ENCODE measurements at regions not wholly inside any gene's neighbourhood (a gene's known extent, or its start where the extent isn't known, plus 50 kb on each side); places are given as distances from the start of the nearest gene placed in this dataset.
A peak's percentile ranks its signal among the peaks of the same experiment; 100 is the strongest.
"Not testable (repeated sequence)": the region's sequence is repeated elsewhere in the genome, so short reads cannot be mapped to it uniquely, and the experiment has no call there.

DNA sequence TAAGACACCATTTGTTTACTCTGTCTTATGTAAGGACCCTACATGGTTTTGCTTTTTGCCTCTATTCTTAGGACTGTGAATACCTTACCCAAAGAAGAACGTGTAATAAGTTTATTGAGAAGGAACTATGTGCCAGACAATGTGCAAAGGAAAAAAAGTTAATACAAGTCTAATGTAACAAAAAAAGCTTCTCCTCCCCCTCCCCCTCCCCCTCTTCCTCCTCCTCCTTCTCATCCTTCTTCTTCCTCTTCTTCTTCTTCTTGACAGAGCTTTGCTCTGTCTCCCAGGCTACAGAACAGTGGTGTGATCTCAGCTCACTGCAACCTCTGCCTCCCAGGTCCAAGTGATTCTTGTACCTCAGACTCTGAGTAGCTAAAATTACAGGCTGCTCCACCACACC lies 50.9 kb upstream of the MITF start:
- DNase-seq (ENCODE audit: low read depth), result no peak

DNA sequence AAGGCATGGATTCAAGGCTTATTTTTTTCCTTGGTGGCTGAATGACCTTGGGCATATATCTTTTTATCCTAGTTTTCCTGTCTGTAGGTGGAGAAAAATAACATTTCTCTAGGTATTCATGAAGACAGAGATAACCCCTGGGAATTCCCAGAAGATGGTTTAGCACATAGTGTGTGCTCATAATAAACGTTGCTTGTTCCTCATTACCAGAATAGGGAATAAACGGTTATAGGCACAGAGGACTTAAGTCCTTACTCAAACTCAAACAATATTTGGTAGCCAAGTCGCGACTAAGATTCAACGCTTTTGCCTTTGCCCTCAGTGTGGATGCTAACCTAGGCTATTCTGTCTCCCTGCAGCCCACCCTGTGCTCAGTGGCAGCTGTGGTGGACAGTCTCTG lies 51.6 kb upstream of the MITF start:
- DNase-seq (ENCODE audit: low read depth), result no peak

DNA sequence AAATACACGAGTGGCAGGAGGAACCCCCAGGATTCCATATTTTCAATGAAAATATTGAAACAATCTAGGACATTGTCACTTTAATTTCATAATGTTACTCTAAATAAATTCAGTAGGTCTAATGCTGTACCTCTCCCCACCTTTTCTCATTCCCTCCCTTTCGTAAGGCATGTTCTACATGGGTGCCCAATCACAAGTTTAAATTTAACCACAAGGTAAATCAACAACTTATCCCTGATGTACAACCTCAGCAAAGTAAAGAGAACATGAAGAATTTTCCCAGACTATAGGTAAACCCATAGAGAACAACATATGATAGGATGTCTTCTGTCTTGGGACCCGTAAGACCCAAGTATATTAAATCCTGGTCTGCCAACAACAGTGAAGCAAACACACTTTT lies 53.2 kb upstream of the MITF start:
- no peak for DNase-seq (ENCODE audit: low read depth)

DNA sequence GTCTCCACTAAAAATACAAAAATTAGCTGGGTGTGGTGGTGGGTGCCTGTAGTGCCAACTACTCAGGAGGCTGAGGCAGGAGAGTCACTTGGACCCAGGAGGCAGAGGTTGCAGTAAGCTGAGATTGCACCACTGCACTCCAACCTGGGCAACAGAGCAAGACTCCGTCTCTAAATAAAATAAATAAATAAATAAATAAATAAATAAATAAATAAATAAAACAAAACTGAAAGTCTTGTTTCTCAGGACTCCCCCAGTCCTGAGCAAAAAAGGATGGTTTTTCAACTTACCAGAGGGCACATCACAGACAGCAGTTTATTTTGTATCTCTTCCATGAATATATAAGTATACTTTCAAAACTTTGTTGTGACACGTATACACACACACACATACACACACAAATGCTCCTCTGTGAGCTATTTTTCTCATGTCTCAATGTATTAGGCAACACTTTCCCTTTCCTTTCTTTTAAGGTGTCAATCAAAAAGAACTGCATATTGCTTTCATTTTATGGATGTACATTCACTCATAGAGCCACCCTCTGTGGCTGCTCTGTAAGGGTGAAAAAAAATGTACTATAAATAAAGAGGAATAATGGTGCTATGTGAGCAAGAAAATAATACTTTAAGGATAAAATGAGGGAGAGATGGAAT lies 54.8 kb upstream of the MITF start:
- no peak for DNase-seq (ENCODE audit: low read depth)

DNA sequence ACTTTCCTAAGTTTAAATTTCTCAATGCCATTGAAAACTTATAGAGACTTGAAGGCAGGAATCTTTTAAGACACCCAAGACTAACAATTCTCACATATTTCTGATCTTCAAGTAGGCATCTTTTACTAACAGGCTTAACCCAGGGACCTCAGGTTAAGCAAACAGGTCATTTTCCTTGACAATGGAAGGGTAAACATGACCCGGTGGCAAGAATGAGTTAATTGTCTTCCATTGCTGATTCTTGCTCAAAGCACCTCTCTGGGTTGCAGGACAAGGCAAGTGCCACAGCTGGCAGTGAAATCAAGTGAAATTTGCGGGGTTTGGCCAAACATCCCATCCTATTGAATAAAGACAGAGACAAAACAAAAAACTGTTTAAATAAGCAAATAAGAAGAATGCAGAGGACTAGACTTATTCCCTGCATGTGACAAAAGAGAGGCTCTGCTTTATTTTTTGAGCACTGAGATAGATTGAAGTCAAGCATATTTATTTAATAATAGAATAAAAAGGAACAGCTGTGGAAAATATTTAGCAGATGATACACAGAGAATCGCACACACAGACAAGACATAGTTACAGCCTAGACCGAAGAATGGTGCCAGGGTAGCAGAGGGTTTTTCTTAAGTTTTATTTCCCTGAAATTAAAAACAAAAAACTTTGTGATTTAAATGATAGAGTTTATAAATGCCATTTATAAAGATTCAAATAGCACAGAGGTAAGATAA lies 56.0 kb upstream of the MITF start:
- DNase-seq (ENCODE audit: low read depth), result no peak

DNA sequence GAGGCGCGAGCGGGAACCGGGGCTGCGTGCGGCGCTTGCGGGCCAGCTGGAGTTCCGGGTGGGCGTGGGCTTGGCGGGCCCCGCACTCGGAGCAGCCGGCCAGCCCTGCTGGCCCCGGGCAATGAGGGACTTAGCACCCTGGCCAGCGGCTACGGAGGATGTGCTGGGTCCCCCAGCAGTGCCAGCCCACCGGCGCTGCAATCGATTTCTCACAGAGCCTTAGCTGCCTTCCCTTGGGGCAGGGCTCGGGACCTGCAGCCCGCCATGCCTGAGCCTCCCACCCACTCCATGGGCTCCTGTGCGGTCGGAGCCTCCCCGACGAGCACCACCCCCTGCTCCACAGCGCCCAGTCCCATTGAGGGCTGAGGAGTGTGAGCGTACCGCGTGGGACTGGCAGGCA lies 61.8 kb upstream of the MITF start:
- not testable (repeated sequence) for DNase-seq (ENCODE audit: low read depth)

DNA sequence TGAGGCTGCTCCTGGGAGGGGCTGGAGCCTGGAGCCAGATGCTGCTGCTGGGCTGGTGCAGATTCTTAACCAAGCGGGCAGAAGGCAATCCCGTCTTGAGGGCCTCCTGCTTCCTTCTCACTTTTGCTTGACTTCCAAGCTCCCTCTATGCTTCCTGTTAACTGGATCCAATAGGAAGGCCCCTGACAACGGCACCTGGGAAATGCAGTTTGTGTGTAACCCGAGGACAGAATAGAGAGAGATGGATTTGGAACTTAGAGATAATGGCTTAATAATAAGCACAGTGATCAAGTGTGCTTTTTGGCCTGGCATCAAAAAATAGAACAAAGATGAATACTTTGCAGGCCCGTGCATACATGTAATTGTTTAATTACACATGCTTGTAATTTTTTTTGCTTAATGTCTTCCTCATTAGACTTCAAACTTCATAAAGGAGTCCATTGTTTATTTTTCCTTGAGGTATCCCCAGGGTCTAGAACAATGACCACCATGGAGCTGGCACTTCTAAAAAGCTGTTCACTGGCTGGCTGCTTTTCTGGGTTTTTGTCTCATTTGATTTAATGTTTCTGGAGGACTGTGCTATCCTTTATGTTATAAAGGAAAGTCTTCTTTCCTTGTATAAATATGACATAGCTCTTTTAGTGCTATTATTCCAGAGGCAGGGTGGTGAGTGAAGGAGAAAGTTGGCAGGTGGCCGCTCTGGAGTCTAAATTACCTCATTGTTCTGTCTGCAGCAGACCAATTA lies 63.3 kb upstream of the MITF start:
- DNase-seq (ENCODE audit: low read depth), result no peak

DNA sequence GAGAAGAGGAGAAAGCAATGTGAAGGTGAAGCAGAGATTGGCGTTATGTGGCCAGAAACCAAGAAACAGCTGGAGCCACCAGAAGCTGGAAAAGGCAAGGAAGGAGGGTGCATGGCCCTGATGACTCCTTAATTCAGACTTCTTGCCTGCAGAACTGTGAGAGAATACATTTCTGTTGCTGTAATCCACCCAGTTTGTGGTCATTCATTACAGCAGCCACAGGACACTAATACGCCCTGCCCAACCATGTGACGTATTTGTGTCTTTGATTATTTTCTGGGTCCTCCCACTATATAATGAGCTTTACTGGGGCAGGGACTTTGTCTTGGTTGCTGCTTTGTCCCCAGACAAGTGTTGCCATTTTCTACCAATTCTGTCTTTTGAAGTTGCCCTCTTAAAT lies 64.5 kb upstream of the MITF start:
- no peak for DNase-seq (ENCODE audit: low read depth)

DNA sequence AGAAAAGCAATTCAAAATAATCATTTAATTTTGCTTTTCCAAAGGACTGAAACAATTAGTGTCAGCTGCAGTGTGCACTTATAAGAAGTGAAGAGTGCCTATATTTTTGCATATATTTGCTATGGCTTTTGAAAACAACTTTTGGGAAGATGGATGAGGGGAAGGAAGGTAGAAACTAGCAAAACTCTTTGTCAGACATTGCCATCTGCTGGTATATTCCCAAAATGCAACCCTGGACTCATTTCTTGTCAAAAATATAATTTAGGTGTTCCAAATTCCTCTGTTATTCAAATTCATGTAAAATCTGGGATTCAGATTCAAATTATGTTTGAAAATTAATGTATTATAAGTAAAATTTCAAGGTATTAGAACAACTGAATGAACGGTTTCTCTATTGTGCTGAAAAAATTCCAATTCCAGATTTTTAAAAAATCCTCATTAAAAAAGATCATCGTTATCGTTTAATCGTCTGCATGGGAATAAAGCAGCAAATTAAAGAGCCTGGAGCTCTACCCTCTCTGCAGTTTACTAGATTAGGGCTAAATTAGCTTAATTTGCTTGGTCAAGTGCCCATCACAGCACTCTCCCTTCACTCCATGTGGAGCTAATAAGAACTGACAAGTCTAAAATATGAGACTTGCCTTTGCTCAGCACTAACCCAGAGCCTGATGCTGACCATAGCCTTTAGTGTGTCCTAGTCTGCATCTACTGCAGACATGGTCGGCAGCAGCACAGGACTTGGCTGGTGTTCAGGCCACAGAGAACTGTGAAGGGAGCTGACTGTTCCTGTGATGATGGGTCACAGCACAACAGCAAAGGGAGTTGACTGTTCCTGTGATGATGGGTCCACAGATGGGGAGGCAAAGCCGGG lies 67.9 kb upstream of the MITF start:
- peak; percentile 9 for DNase-seq (ENCODE audit: low read depth)

DNA sequence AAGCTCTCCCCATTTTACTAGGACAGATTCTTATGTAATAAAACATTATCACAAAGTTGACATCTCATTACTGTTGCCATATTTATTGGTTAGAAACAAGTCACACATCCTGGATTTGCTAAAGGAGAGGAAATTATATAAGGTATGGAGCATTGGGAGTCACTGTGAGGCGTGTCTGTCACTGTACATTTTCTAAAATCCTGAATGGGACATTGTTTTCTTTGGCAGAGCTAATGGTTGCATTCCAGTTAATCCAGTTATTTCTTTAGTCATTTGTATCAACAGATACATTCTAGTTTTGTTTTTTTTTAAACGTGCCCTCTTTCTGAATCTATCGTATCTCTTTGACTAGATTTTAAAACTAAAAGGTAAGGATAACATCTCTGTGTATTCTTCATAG lies 70.2 kb upstream of the MITF start:
- no peak for DNase-seq (ENCODE audit: low read depth)

DNA sequence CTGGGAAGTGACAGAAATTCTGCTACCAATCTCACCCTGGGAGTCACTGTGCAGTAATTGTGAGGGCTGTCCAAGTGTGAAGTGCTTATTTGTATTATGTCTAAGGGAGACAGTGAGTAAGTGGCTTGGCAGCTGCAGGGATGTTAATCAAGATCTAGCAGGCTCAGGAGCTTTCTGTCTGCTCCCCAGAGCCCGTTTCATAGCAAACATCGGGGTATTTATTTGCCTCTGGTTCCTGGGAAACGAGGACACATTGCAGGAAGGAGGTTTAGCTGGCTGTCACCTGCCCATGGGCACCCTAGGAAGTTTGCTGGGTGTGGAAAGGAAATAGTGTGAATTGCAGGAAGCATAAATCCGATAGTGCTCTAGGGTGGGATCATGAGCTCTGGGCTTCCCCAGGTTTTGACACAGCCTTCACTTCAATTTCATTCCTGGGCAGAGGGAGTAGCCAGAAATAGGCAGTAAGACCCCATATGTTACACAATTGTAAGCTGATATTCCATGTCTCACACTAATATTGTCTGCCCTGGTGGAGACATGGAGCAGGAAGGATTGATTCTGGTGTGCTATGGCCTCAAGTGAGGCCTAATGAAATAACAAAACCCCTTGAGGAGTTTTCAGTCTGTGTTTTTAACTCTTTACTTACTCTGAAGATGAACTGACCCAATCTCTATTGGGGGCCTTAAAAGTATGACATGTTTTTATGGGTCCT lies 74.1 kb upstream of the MITF start:
- no peak for DNase-seq (ENCODE audit: low read depth)

DNA sequence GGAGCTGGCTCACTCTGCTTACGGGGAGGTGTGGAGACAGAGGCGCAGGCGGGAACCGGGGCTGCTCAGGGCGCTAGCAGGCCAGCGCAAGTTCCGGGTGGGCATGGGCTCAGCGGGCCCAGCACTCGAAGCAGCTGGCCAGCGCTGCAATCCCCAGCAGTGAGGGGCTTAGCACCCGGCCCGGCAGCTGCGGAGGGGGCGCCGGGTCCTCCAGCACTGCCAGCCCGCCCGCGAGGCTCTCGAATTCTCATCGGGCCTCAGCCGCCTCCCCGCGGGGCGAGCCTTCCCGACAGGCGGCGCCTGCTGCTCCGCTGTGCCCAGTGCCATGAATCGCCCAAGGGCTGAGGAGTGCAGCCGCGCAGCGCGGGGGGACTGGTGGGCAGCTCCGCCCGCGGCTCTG lies 78.6 kb upstream of the MITF start:
- DNase-seq (ENCODE audit: low read depth), result no peak

DNA sequence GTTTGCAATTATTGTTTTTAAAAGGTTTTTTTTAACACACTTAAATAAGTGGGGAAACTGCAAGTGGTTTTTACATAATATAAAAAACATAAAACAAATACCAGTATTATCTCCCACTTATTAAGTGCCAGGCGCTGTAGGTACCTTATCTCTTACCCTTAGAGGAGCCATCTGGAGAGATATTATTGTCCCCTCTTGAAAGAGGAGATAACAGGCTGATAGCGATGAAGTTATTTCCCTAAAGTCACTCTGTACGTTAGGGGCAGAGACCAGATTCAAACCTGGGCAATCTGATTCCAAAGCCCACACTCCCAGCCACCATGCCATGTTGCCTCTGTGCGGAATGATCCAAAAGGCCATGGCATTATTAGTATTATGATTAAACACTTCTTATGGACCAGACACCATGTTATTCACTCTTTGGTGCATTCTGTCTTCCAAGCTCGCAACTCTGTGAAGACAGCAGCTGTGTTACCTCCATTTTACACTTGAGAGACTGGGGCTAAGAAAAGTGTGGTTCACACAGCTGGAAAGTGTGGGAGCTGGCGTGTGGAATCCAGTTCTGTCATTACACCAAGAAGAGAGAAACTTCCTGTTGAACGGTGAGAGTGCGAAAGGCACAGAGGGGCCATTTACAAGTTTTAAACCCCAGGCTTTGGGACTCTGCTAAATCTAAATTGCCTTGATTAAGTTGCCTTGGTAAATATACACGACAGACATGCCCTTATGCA lies 79.9 kb upstream of the MITF start:
- no peak for DNase-seq (ENCODE audit: low read depth)

DNA sequence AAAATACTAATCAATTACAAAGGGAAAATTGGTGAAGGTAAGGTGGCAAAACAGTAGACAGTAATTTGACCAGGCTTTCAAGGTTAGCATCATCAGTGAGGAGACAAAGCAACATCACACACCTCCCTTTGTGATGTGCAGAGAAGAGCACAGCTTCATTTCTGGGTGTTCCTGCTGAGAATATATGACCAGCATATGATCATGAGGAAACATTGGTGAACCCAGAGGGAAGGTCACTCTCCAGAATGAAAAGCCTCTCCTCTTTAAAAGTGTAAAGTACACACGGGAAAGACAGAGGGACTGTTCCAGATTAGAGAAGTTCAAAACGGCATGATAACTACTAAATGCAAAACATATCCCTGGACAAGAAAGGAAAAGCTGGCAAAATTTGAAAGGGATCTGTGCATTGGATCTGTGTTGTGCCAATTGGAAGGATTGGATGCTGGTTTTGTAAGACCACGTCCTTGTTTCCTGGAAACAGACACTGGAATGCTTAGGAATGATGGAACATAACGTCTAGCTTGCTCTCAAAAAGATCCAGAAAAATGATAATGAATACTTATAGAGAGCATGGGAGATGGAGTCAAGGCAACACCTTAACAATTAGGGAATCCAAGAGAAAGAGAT lies 80.6 kb upstream of the MITF start:
- no peak for DNase-seq (ENCODE audit: low read depth)

DNA sequence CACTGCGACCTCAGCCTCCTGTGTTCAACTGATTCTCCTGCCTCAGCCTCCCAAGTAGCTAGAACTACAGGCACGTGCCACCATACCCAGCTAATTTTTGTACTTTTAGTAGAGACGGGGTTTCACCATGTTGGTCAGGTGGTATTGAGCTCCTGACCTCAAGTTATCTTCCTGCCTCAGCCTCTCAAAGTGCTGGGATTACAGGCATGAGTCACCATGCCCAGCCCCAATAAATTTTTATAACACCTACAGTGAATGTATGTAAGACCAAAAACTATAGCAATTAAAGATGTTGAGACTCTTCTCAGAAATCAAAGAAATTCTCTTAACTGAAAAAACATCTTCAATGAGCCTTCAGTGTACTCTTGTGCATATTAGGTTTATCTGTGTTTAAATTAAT lies 82.2 kb upstream of the MITF start:
- DNase-seq (ENCODE audit: low read depth), result not testable (repeated sequence)

DNA sequence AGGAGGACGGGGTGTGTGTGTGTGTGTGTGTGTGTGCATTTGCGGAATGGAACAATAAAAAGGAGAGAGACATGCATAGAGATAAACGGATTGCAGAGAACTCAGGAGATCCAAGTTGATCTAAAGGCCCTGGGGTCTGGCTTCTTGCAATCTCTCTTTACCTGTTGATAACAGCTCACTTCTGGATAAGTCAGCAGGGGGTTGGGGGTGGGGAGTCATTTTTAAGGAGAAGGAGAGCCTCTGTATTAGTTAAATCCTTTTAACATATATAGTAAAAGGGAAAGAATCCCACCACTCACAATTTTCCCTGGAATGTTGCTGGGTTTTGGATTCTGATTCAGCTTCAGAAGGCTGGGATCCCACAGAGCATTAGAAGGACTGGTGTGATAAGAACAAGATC lies 87.5 kb upstream of the MITF start:
- DNase-seq (ENCODE audit: low read depth), result no peak

DNA sequence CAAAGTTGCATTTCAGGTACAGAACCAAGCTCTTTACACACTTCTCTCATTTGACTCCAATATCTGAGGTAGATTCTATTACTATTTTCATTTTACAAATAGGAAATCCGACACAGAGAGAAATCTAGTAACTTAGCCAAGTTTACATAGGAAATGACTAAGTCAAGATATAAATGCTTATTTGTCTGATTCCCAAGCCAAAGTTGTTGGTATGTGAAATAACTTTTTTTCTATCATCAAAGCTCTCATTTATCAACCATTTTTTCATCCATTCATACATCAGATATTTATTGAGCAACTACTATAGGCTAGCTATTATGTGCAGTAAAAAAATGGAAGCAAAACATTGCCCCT lies 89.2 kb upstream of the MITF start:
- no peak for DNase-seq (ENCODE audit: low read depth)

DNA sequence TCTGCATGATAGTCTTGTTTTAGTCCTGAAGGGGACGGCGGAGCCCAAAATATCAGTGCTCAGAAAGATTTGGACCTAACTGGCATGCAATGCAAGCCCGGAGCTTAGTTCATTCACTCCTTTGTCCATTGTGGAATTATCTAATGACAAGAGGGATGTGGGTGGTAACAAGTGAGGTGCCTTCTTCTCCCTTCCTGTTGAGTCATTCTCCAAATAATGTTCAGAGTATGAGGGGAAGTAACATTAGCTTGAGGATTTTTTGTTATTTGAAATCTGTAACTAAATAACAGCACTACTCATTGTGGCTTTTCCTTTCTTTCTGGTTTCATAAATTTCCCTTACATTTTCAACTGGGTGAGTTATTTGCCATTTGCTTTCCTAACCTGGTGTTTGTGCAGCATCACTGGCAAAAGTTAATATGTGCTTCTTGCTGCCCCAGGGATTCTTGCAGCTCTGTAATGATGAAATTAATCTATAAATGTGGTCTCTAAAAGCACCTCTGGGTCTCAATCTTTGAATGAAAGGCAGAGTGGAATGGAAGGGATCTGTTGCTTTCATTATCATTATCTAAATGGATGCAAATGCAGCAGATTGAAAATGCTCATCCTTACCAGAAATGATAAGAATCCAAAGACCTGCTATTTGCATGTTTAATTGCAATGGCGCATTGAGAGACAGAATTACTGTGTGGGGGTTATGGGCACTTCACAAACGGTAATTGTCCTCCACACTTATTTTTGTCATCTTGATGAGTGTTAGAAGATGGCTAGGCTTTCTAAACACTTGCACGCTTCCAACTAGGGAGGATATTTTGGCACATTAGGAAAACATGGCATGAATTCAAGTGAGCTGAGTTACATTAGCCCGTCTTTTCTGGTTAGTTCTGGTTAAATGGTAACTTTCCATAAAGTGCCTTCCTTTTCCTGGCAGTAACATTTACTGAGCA lies 89.9 kb upstream of the MITF start:
- no peak for DNase-seq (ENCODE audit: low read depth)

DNA sequence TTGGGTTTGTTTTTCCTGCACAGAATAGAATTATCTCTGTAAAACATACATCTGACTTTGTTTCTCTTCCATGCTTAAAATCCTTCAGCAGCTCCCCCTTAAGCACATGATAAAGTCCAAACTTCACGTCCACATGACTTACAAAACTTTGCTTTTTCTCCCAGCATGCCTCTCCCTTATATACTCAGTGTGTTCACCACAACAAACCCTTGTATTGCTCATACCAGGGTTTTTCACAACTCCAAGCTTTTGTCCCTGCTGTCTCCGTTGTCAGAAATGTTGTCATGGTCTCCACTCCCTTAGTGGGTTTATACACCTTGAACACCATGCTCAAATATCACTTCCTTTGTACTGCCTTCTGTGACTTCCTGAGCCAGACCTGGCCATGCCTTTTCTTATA lies 91.1 kb upstream of the MITF start:
- DNase-seq (ENCODE audit: low read depth), result no peak

All from HS-5 (cell line).